HepG2 (cell line): ENCODE measurements at regions not wholly inside any gene's neighbourhood (a gene's known extent, or its start where the extent isn't known, plus 50 kb on each side); places are given as distances from the start of the nearest gene placed in this dataset.

ENCODE experiments used
- CENPX ChIP-seq: sonication (generic); formaldehyde crosslinking; IDR thresholded peaks from 2 replicates; pipeline ENCODE4 v1.9.0; 2021; ENCODE audit warnings: mild to moderate bottlenecking, missing genetic modification reagents, moderate library complexity
- CREB1 ChIP-seq, 2 experiments: fragments of 450-650 bp in 1 of 2; IDR thresholded peaks; 2 replicates each; pipeline ENCODE4 v1.6.1; 2016 to 2017; ENCODE audit warnings: control low read depth in 1 of 2, mild to moderate bottlenecking in 1 of 2, missing compliant biosample characterization in 1 of 2, missing genetic modification characterization in 1 of 2
- EP300 ChIP-seq, 3 experiments: sonication (generic) in 1 of 3; formaldehyde crosslinking in 1 of 3; IDR thresholded peaks; 2 replicates each; pipeline versions ENCODE4 v1.5.1 to v1.6.1; 2011 to 2020; ENCODE audit warnings: low read depth in 2 of 3, low read length in 2 of 3, borderline replicate concordance in 1 of 3, improper control_type of control experiment in 1 of 3, mild to moderate bottlenecking in 1 of 3, missing genetic modification reagents in 1 of 3, moderate library complexity in 1 of 3
- ETV5 ChIP-seq: IDR thresholded peaks from 2 replicates; pipeline ENCODE4 v1.6.1; 2018; ENCODE audit warnings: missing biosample characterization, missing genetic modification reagents, inconsistent platforms, borderline replicate concordance
- HIVEP1 ChIP-seq: sonication (generic); formaldehyde crosslinking; IDR thresholded peaks from 2 replicates; pipeline ENCODE4 v1.4.0; 2020; ENCODE audit warnings: mild to moderate bottlenecking, missing genetic modification reagents
- POLR2A ChIP-seq, 2 experiments: IDR thresholded peaks; 2 replicates each; pipeline ENCODE4 v1.6.1; 2011; ENCODE audit warnings: low read depth in 2 of 2, low read length in 2 of 2, mild to moderate bottlenecking in 1 of 2, moderate library complexity in 1 of 2; ENCODE audit not compliant: insufficient read depth in 1 of 2
- SRF ChIP-seq: IDR thresholded peaks from 2 replicates; pipeline ENCODE4 v1.6.1; 2011; ENCODE audit warnings: mild to moderate bottlenecking, low read depth, low read length, moderate library complexity
- TCF7 ChIP-seq: sonication (generic); IDR thresholded peaks from 2 replicates; pipeline ENCODE4 v1.6.1; 2016; ENCODE audit warnings: antibody characterized with exemption, low read depth
- ZFX ChIP-seq: sonication (generic); formaldehyde crosslinking; IDR thresholded peaks from 2 replicates; pipeline ENCODE4 v1.4.0; 2020; ENCODE audit warnings: mild to moderate bottlenecking, low read depth, missing genetic modification reagents, moderate library complexity
- ZNF24 ChIP-seq: fragments of 450-650 bp; IDR thresholded peaks from 2 replicates; pipeline ENCODE4 v1.6.1; 2017; ENCODE audit warnings: antibody characterized with exemption, mild to moderate bottlenecking
- ZNF737 ChIP-seq: sonication (generic); formaldehyde crosslinking; IDR thresholded peaks from 2 replicates; pipeline ENCODE4 v1.5.0; 2020; ENCODE audit warnings: missing genetic modification reagents, mild to moderate bottlenecking, borderline replicate concordance
- ZNF781 ChIP-seq: sonication (generic); formaldehyde crosslinking; IDR thresholded peaks from 2 replicates; pipeline ENCODE4 v1.5.1; 2020; ENCODE audit warnings: borderline replicate concordance, mild to moderate bottlenecking, missing genetic modification reagents; ENCODE audit errors: not compliant biosample characterization

GRCh38 chr2:172172513-172173173 is 69.9 kb upstream of the DLX2 start:
- no peak for TF ChIP-seq TCF7
- TF ChIP-seq CENPX (CRISPR knock-in tag), result no peak
- TF ChIP-seq SRF, result no peak
- TF ChIP-seq ZNF781, result no peak
- TF ChIP-seq ZNF24, result no peak
- no peak for TF ChIP-seq HIVEP1
- TF ChIP-seq EP300 (IDR thresholded peaks at IDR 0.05; ENCODE audit: low read depth in 2 of 2, low read length in 2 of 2), result no peak
- TF ChIP-seq EP300 (CRISPR knock-in tag; IDR thresholded peaks at IDR 0.05; ENCODE audit: borderline replicate concordance), result no peak
- TF ChIP-seq ZFX (CRISPR knock-in tag), result peak; percentile 54
- TF ChIP-seq ETV5, result no peak; the same call in 1 of the 2 replicates
- no peak for TF ChIP-seq POLR2A (IDR thresholded peaks at IDR 0.05; ENCODE audit: insufficient read depth in 1 of 2, low read depth in 2 of 2, low read length in 2 of 2)
- TF ChIP-seq ZNF737 (CRISPR knock-in tag), result no peak
- TF ChIP-seq CREB1 (IDR thresholded peaks at IDR 0.05), result no peak
- no peak for TF ChIP-seq CREB1 (CRISPR knock-in tag; IDR thresholded peaks at IDR 0.05)
